Prostate gland (tissue), 2 donors: ENCODE measurements at regions not wholly inside any gene's neighbourhood (a gene's known extent, or its start where the extent isn't known, plus 50 kb on each side); places are given as distances from the start of the nearest gene placed in this dataset.

Experiments used
- CTCF ChIP-seq, 4 experiments: fragments of 200-600 bp in 2 of 4; fragments of 450-650 bp in 2 of 4; sonication (generic) in 2 of 4; IDR thresholded peaks; 1 replicate in 3 of 4; 2 replicates in 1 of 4; pipeline ENCODE4 v1.5.1; 2016 to 2019; ENCODE audit warnings: antibody characterized with exemption in 4 of 4, mild to moderate bottlenecking in 2 of 4, moderate library complexity in 2 of 4
- POLR2A ChIP-seq: fragments of 450-650 bp; IDR thresholded peaks from one replicate; pipeline ENCODE4 v1.6.1; 2016; ENCODE audit warnings: antibody characterized with exemption, mild to moderate bottlenecking

DNA sequence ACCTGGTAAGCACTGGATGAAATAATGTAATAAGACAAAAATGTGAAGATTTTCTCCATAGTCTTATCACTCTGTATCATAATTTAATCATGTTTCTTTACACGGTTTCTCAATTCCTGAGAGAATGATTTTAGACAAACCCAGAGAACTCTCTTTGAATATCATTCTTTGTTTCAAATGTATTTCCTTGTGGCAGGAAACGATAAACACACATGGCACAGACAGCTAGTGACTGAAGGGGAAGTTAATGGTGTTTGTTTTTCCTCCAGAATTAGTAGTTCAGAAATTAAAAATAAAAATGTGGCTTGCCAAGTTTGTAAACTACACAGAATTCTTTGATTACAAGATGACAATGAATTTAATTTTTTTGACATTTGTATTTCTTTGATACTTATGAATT lies 163.7 kb upstream of the PRPS1L1 start:
- TF ChIP-seq POLR2A (no peak), CTCF (IDR thresholded peaks at IDR 0.05) (no peak)
